Embryonic facial prominence (tissue), 1 donor: ENCODE measurements at regions not wholly inside any gene's neighbourhood (a gene's known extent, or its start where the extent isn't known, plus 50 kb on each side); places are given as distances from the start of the nearest gene placed in this dataset.

Experiments
- DNase-seq: peaks from one replicate; pipeline ENCODE4 v3.0.0-alpha.2; 2016; ENCODE audit errors: extremely low spot score

- DNase-seq, result no peak
Observed at GRCh38 chr17:33776304-33776703, 478.8 kb upstream of the CCL2 start.

- no peak for DNase-seq
Observed at GRCh38 chr17:33776903-33777302, 478.2 kb upstream of the CCL2 start.

- DNase-seq, result no peak
Observed at GRCh38 chr17:33777674-33778073, 477.4 kb upstream of the CCL2 start.

DNA sequence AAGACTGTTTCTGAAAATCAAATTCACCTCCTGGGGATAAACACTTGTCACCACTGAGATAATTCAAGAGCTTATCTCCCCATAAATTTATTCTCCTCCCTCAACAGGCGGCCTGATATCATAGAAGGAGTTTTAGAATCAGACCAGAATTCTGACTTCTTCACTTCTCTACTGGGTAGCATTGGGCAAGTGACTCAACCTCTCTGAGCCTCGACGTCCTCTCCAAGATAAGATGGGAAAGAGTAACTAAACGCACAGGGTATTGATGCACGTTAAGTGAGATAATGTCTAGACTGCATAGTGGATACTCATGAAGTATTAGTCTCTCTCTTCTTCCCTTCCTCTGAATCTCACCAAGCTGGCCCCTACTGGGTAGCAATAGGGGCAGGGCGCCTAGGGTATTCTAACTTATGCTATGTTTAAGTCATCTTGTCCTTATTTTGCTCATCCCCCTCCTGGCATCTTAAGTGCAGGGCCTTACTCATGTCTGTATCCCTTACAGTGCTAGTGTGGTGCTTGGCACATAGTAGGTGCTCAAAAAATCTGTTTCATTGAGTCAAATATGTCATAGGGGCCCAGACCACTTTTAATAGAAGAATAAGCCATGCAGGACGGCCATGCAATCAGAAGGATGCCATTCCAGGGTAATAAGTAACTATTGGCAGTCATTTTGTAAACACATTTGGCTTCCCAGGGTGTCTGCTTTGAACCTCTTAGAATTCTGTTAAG lies 476.4 kb upstream of the CCL2 start:
- DNase-seq, result no peak

DNA sequence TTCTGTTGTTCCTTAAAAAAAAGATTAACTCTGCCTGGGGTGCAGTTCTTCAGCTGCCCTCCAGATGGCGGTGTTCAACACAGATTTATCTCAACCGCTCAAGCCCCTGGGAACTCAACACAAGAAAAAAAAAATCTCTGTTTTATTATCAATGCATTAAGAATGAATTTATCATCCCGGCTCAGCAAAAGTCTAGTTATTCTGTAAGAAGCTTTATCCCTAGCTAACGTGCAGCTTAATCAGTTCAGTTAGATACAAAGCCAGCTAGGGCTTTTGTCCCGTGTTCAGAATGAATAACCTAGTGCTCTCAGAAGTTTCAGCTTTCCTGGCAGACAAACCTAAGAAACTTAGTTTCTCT lies 475.9 kb upstream of the CCL2 start:
- peak; percentile 39 for DNase-seq

DNA sequence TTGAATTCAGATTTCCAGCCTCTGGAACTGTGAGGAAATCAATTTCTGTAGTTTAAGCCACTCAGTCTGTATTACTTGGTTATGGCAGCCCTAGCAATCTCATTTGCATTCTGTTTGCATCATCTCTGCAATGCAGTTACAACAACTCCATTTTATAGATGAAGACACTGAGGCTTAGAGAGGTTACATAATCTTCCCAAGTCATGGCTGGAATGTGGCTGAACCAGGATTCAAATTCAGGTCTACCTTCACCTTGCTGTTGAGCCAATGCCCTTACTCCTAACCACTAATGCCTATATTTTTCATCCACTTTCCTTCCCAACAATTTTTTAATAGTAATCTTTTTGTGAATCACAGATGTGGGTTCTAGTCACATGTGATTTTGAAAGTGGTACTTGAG lies 469.8 kb upstream of the CCL2 start:
- no peak for DNase-seq

- no peak for DNase-seq
Observed at GRCh38 chr17:33786478-33786877, 468.6 kb upstream of the CCL2 start.

DNA sequence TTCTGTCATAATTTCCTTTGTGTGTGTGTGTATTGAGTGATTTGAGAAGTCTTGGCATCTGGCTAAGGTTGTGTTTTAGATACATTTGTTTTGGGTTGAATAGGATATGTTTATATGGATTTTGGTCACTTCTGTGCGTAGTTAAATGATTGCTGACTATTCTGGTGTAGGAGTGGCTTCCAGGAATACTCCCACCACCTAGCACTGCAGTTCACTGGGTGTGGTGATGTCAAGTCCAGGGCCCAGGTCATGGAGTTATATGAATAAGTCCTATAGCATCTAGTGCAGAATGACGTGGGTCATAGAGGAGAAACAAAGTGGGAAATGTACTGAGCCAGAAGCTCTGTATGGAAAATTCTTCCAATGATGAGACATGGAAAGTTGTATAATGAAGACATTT lies 465.4 kb upstream of the CCL2 start:
- DNase-seq, result no peak

DNA sequence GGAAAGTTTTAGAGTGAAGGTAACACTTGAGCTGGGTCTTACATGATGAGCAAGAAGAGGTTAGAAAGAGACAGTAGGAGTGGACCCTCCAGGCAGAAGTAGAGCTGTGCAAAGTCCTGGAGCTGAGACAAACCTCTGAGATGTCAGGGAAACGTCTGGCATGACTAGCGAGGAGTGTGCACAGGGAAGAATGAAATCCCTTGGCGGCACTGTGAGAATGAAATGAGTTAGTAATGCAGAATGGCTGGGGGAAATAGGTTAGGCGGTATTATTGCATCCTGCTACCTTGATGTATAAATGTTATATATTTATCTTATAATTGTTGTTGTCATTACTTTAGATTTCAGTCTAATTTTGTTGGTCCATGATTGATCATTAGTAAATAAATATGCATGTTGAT lies 457.9 kb upstream of the CCL2 start:
- no peak for DNase-seq

DNA sequence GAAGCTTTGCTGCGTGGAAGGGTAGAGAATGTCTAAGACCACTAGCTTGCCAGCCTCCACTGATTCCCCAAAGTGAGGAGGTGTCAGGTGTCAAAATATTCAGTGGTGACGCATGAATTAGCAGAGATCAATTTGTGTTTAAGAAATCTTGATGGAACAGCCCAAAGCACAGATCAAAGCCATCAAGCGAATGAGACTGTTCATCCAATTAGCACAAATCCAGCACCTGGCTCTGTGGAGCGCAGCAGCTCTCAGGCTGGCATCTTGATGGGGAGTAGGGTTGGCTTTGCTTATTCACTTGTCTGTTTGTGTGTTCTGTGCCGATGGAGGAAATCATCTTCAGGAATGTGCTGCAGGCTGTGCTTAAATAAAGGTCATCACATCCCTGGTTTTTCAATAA lies 456.8 kb upstream of the CCL2 start:
- no peak for DNase-seq

- no peak for DNase-seq
Observed at GRCh38 chr17:33802349-33803198, 452.5 kb upstream of the CCL2 start.

- no peak for DNase-seq
Observed at GRCh38 chr17:33803199-33803685, 451.8 kb upstream of the CCL2 start.

DNA sequence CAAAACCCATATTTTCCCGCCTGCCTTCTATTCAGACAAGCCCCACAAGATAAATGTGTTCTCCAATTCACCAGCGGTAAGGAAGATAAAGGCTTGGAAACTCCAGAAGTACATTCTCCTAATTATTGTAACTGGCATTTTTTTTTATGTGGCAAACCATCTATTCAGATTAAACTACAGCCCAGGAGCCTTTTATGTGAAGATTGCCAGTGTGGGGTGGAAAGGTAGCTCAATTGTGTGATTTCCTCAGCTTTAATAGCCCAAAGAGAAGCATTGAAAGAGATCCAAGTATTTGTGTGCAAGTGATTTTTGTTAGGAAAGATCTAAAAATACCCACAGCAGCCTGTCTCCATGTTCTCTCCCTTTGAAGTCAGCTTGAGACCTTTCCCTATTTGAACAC lies 451.4 kb upstream of the CCL2 start:
- DNase-seq, result no peak

DNA sequence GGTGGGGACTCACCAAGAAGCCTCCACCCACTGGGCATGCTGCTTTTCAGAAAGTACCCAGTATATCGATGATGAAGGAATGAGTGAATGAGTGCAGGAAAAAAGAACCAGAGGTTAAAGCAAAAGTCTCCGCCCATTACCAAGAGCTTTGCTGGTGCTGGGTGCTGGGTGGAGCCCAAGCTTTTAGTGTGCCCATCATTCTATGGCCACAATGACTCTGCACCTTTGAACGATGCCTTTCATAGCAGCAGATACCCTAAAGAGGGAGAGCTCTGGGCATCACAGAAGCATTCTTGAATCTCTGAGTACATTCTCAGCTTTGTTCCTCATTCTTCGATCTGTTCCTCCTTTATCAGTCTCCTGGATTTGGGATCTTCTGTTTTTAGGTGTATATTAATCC lies 450.7 kb upstream of the CCL2 start:
- DNase-seq, result no peak

GRCh38 chr17:33806631-33807030 lies 448.5 kb upstream of the CCL2 start:
- DNase-seq, result no peak

GRCh38 chr17:33809748-33810147 lies 445.3 kb upstream of the CCL2 start:
- no peak for DNase-seq

- DNase-seq, result no peak
Observed at GRCh38 chr17:33811004-33811760, 443.9 kb upstream of the CCL2 start.

DNA sequence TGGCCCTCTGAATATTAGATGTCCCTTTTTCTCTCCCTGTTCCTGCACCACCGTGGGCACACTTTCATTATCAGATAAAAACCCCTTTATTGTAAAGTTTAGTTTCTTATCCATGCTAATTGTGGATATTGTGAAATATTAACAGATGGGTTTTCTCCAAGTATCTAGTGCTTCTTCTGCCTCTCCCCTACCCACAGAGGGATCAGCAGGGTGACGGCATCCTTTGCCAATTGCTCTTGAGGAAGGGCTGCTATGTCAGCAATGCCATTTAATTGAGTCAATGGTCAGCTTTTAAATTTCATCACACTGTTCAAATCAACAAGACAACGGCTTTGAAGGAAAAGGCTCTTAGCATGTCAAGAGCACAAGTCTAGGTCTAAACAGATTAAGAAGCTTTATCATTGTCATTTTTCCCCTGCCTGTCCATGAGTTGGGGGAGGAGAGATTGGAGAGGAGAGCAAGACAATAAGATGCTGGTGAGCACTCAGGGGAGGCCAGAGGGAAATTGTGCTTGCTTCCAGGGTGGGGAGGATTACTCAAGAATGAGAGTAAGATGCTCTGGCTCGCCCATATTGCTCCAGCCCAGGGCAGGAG lies 443.0 kb upstream of the CCL2 start:
- no peak for DNase-seq

DNA sequence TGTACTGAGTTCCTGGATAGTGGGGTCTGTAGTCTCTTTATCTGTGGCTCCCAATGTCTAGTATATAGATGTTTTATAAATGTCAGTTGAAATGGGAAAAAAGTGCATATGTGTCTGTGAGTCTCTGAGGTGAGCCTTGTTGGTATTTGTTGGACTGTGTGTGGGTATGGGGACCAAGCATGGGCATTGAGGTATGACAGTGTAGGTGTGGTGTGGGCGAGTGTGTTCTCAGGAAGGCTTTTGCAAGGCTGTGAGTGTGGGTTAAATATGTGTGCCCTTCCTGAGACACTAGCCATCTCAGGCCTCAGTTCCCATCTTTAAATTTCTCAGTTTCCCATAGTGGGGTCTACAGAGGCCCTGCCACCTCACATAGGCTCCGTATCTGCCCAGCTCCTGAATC lies 440.2 kb upstream of the CCL2 start:
- DNase-seq, result no peak

GRCh38 chr17:33816036-33816435 lies 439.0 kb upstream of the CCL2 start:
- no peak for DNase-seq

DNA sequence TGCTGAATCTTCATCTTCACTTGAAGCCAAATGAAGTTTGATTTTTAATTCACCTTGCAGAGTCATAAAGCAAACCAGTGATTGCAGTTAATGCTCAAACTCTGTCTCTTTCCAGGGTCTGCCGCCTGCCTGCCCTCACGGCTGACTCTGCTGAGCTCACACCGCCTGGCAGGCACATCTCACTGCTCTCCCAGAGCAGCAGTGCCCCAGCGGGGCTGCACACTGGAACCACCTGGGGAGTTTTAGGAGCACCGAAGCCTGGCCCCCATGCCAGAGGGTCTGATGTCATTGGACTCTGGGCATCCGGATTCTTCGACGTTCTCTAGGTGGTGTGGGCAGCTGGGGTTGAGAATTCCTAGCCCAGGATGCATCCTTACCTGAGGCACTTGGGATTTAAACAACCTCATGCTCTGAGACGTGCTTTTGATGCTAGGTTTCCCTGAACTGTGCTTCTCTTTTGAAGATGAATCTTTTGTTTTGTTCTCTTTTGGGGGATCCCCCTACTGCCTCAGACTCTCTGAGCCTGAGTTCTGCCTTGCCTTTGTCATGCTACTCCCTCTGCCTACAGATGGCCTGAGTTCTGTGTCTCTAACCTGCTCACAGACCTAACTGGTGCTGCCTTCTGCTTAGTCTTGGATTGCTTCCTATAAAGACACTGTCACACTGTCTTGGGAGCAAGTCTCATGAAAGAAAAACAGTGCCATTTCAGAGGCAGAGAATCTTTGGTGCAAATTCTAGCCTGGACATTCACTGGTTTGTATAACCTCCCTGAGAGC lies 438.1 kb upstream of the CCL2 start:
- DNase-seq, result no peak
